ENCODE measurements at regions not wholly inside any gene's neighbourhood (a gene's known extent, or its start where the extent isn't known, plus 50 kb on each side); places are given as distances from the start of the nearest gene placed in this dataset.

GRCh38 chr4:156685308-156685707 is 286.3 kb downstream of the PDGFC start:
- TF ChIP-seq CTCF (conservative IDR thresholded peaks at IDR 0.05), result no peak
- no peak for TF ChIP-seq EZH2 (IDR thresholded peaks at IDR 0.05; ENCODE audit: low read depth)
